Gastrocnemius medialis (tissue), 4 donors: ENCODE measurements at regions not wholly inside any gene's neighbourhood (a gene's known extent, or its start where the extent isn't known, plus 50 kb on each side); places are given as distances from the start of the nearest gene placed in this dataset.

Experiments
- CTCF ChIP-seq, 5 experiments: fragments of 450-650 bp in 3 of 5; fragments of 200-600 bp in 2 of 5; sonication (generic) in 2 of 5; IDR thresholded peaks in 4 of 5; conservative IDR thresholded peaks in 1 of 5; 1 replicate in 4 of 5; 2 replicates in 1 of 5; pipeline ENCODE4 v1.5.1; 2016 to 2019; ENCODE audit warnings: antibody characterized with exemption in 5 of 5, mild to moderate bottlenecking in 3 of 5, moderate library complexity in 3 of 5
- POLR2A ChIP-seq, 2 donors: fragments of 450-650 bp; IDR thresholded peaks; one replicate each; pipeline ENCODE4 v1.6.1; 2017; ENCODE audit warnings: antibody characterized with exemption in 2 of 2, mild to moderate bottlenecking in 2 of 2, moderate library complexity in 2 of 2

- no peak for TF ChIP-seq CTCF (IDR thresholded peaks at IDR 0.05 in 4 of 5, conservative IDR thresholded peaks at IDR 0.05 in 1 of 5)
- no peak for TF ChIP-seq POLR2A (IDR thresholded peaks at IDR 0.05)
These were observed 124.7 kb upstream of the TNRC6C start for GRCh38 chr17:77833769-77834168.
